ENCODE measurements at regions not wholly inside any gene's neighbourhood (a gene's known extent, or its start where the extent isn't known, plus 50 kb on each side); places are given as distances from the start of the nearest gene placed in this dataset.

DNA sequence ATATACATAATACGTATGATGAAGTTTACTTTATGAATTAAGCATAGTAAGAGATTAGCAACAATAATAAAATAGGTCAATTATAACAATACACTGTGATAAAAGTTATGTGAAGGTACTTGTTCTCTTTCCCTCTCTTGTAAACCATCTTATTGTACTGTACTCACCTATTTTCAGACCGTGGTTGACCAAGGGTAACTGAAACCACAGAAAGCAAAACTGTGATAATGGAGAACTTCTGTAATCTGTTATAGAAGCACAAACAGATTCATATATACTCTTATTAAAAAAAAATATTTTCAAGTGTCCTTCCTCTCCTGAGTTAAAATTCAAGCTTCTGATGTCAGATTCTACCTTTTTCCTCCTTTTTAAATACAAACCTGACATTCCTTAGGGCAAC lies 1247.8 kb upstream of the SORCS1 start:
- H3K27ac ChIP-seq, result no peak overlapping the region
- no peak for DNase-seq
- no peaks in the 10 kb centered on the region for H3K9me3 ChIP-seq
- intact Hi-C loops (cut with DNase I; ENCODE audit: low total_unique reads), result no loop called here
- no peaks in the 10 kb centered on the region for H3K27me3 ChIP-seq
- no peak overlapping the region for H3K4me3 ChIP-seq
- no peaks in the 10 kb centered on the region for H3K4me1 ChIP-seq
- TF ChIP-seq CTCF (IDR thresholded peaks at IDR 0.05), result no peak
- no peaks in the 10 kb centered on the region for H3K36me3 ChIP-seq

- no peaks in the 10 kb centered on the region for H3K9me3 ChIP-seq
- DNase-seq, result no peak
- no peaks in the 10 kb centered on the region for H3K36me3 ChIP-seq
- no peaks in the 10 kb centered on the region for H3K27me3 ChIP-seq
- H3K4me1 ChIP-seq, result no peaks in the 10 kb centered on the region
- no peak for TF ChIP-seq CTCF (IDR thresholded peaks at IDR 0.05)
- no peak overlapping the region for H3K4me3 ChIP-seq
- intact Hi-C loops (cut with DNase I; ENCODE audit: low total_unique reads), result no loop called here
- no peak overlapping the region for H3K27ac ChIP-seq
Observed at GRCh38 chr10:108411894-108412293, 1247.4 kb upstream of the SORCS1 start.

GRCh38 chr10:108411206-108411605 lies 1246.7 kb upstream of the SORCS1 start:
- Histone ChIP-seq H3K27ac (no peak overlapping the region), H3K27me3 (no peaks in the 10 kb centered on the region), H3K4me1 (no peaks in the 10 kb centered on the region), H3K9me3 (no peaks in the 10 kb centered on the region), H3K4me3 (no peak overlapping the region), H3K36me3 (no peaks in the 10 kb centered on the region)
- intact Hi-C loops (cut with DNase I; ENCODE audit: low total_unique reads), result no loop called here
- TF ChIP-seq CTCF (IDR thresholded peaks at IDR 0.05), result no peak
- DNase-seq, result no peak

- no peak for DNase-seq
- TF ChIP-seq CTCF (IDR thresholded peaks at IDR 0.05), result no peak
Observed at GRCh38 chr10:108410236-108410635, 1245.7 kb upstream of the SORCS1 start.

DNA sequence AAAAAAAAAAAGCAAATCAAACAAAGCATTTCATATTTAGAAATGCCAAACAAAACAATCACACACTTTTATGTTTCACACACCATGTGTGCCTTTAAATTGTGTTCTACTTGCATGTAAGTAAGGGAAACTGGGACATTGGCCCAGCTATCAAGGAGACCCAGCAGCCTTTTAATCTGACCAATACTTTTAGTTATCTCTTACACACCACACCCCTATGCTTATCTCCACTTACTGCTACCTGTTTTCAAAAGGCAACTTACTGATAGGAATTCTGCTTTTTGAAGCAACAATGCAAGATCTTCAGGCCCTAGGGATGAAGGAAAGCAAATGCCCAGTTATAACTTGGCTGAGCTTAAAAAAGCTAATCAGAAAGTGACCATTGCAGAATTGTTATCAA lies 1244.8 kb upstream of the SORCS1 start:
- DNase-seq, result no peak
- no peaks in the 10 kb centered on the region for H3K27me3 ChIP-seq
- intact Hi-C loops (cut with DNase I; ENCODE audit: low total_unique reads), result no loop called here
- TF ChIP-seq CTCF (IDR thresholded peaks at IDR 0.05), result no peak
- no peaks in the 10 kb centered on the region for H3K36me3 ChIP-seq
- H3K4me1 ChIP-seq, result no peaks in the 10 kb centered on the region
- H3K4me3 ChIP-seq, result no peak overlapping the region
- H3K9me3 ChIP-seq, result peaks cover 0 to under 1% (median 0%) of the 10 kb centered on the region in 3 donors
- H3K27ac ChIP-seq, result no peak overlapping the region

More at GRCh38 chr10:108410236-108410635, 1245.7 kb upstream of the SORCS1 start:
- intact Hi-C loops (cut with DNase I; ENCODE audit: low total_unique reads), result no loop called here
- Histone ChIP-seq H3K4me3 (no peak overlapping the region), H3K27ac (no peak overlapping the region), H3K9me3 (no peaks in the 10 kb centered on the region), H3K4me1 (no peaks in the 10 kb centered on the region), H3K27me3 (no peaks in the 10 kb centered on the region), H3K36me3 (no peaks in the 10 kb centered on the region)

- Histone ChIP-seq H3K4me1 (no peaks in the 10 kb centered on the region), H3K27me3 (no peaks in the 10 kb centered on the region), H3K36me3 (no peaks in the 10 kb centered on the region), H3K9me3 (peaks cover 0 to 5% (median 0%) of the 10 kb centered on the region in 3 donors), H3K4me3 (no peak overlapping the region), H3K27ac (no peak overlapping the region)
- no peak for DNase-seq
- no peak for TF ChIP-seq CTCF (IDR thresholded peaks at IDR 0.05)
- intact Hi-C loops (cut with DNase I; ENCODE audit: low total_unique reads), result no loop called here
Observed at GRCh38 chr10:108404155-108404554, 1239.6 kb upstream of the SORCS1 start.
